Endothelial cell of umbilical vein (primary cell): ENCODE measurements at regions not wholly inside any gene's neighbourhood (a gene's known extent, or its start where the extent isn't known, plus 50 kb on each side); places are given as distances from the start of the nearest gene placed in this dataset.
A peak's percentile ranks its signal among the peaks of the same experiment; 100 is the strongest.

Source experiments
- BruUV-seq: library from RNA; stranded (reverse); fragments of 400-500 nt; replicated peaks from 2 replicates; lab custom pipeline; 2021; lab: Mats Ljungman, UMichigan
- CTCF ChIA-PET: fragments of 300-600, 350-600 bp; sonication (Branson Sonifier 250); formaldehyde crosslinking; loops from one replicate; lab custom pipeline; 2021; ENCODE audit warnings: antibody characterized with exemption, inconsistent platforms; lab: Charles Lee
- POLR2A ChIA-PET: fragments of 300-600, 350-600 bp; sonication (Branson Sonifier 250); formaldehyde crosslinking; loops from one replicate; lab custom pipeline; 2021; ENCODE audit warnings: antibody characterized with exemption, inconsistent platforms; lab: Charles Lee
- DNase-seq: peaks from one replicate; pipeline ENCODE4 v3.0.0-alpha.2; 2011; ENCODE audit warnings: low read depth, low spot score
- FAIRE-seq: peaks from 2 replicates; lab custom pipeline; 2011; peaks lifted over from hg19 to GRCh38; lab: Jason Lieb, UNC
- H2AFZ ChIP-seq: 2 replicates; pipeline ENCODE4 v1.6.0; 2012; ENCODE audit warnings: low read depth, low read length, control low read depth, inconsistent platforms
- H3K27ac ChIP-seq: 2 replicates; pipeline ENCODE4 v1.5.1; 2011; ENCODE audit warnings: low read depth, mild to moderate bottlenecking, control low read depth, low read length, moderate library complexity; ENCODE audit not compliant: insufficient read depth
- H3K27me3 ChIP-seq, 2 experiments: 2 replicates each; pipeline versions ENCODE4 v1.6.0 to v1.6.1; 2011; ENCODE audit warnings: low read length in 2 of 2, mixed read lengths in 1 of 2; ENCODE audit not compliant: control insufficient read depth in 2 of 2, insufficient read depth in 2 of 2
- H3K36me3 ChIP-seq, 2 experiments: 2 replicates in 1 of 2; 3 replicates in 1 of 2; pipeline ENCODE4 v1.5.1; 2011; ENCODE audit warnings: low read length in 2 of 2, mild to moderate bottlenecking in 1 of 2, moderate library complexity in 1 of 2; ENCODE audit not compliant: control insufficient read depth in 2 of 2, insufficient read depth in 2 of 2; ENCODE audit errors: extremely low read depth in 1 of 2
- H3K4me1 ChIP-seq: 3 replicates; pipeline ENCODE4 v1.5.1; 2011; ENCODE audit warnings: mild to moderate bottlenecking, low read length; ENCODE audit not compliant: control insufficient read depth, insufficient read depth; ENCODE audit errors: extremely low read depth
- H3K4me2 ChIP-seq: 2 replicates; pipeline ENCODE4 v1.6.1; 2011; ENCODE audit warnings: low read length, control low read depth, mixed read lengths; ENCODE audit not compliant: insufficient read depth
- H3K4me3 ChIP-seq, 3 experiments: fragments of 200-600 bp in 1 of 3; sonication (generic), shearing (Covaris generic) in 1 of 3; replicated peaks in 1 of 3; 2 replicates each; pipeline ENCODE4 v1.5.1; 2011 to 2016; ENCODE audit warnings: control low read depth in 3 of 3, low read length in 3 of 3, mild to moderate bottlenecking in 2 of 3, inconsistent platforms in 1 of 3, low read depth in 1 of 3, moderate library complexity in 1 of 3; ENCODE audit not compliant: insufficient read depth in 1 of 3
- H3K79me2 ChIP-seq: 2 replicates; pipeline ENCODE4 v1.6.0; 2012; ENCODE audit warnings: low read length, inconsistent platforms; ENCODE audit not compliant: control insufficient read depth, insufficient read depth
- H3K9ac ChIP-seq: replicated peaks from 2 replicates; pipeline ENCODE3; 2011; ENCODE audit warnings: low read length, control low read depth; ENCODE audit not compliant: insufficient read depth; ENCODE audit errors: extremely low read depth
- H3K9me1 ChIP-seq: replicated peaks from 3 replicates; pipeline ENCODE4 v1.6.0; 2011; ENCODE audit warnings: mild to moderate bottlenecking, low read length; ENCODE audit not compliant: control insufficient read depth, insufficient read depth; ENCODE audit errors: extremely low read depth
- H3K9me3 ChIP-seq: replicated peaks from 2 replicates; pipeline ENCODE4 v1.5.1; 2012; ENCODE audit warnings: low read length, inconsistent platforms; ENCODE audit not compliant: control insufficient read depth, insufficient read depth
- H4K20me1 ChIP-seq: replicated peaks from 2 replicates; pipeline ENCODE3; 2011; ENCODE audit warnings: mild to moderate bottlenecking, low read length; ENCODE audit not compliant: control insufficient read depth, insufficient read depth; ENCODE audit errors: extremely low read depth
- CTCF ChIP-seq, 2 donors: IDR thresholded peaks; 1 replicate in 1 of 2; 2 replicates in 1 of 2; pipeline ENCODE4 v1.5.1; 2011; ENCODE audit warnings: low read length in 2 of 2, mild to moderate bottlenecking in 2 of 2, moderate library complexity in 2 of 2, control low read depth in 1 of 2, inconsistent platforms in 1 of 2, low read depth in 1 of 2; ENCODE audit not compliant: insufficient read depth in 1 of 2; ENCODE audit errors: extremely low read depth in 1 of 2
- EZH2 ChIP-seq: IDR thresholded peaks from 2 replicates; pipeline ENCODE4 v1.6.1; 2012; ENCODE audit warnings: borderline replicate concordance, low read depth, mild to moderate bottlenecking, moderate library complexity, low read length, inconsistent platforms; ENCODE audit not compliant: severe bottlenecking
- FOS ChIP-seq: IDR thresholded peaks from 2 replicates; pipeline ENCODE4 v1.6.1; 2011; ENCODE audit warnings: mild to moderate bottlenecking, low read length, moderate library complexity, borderline replicate concordance; ENCODE audit not compliant: insufficient read depth
- GATA2 ChIP-seq: IDR thresholded peaks from 2 replicates; pipeline ENCODE4 v1.7.0; 2011; ENCODE audit warnings: low read depth, mild to moderate bottlenecking, moderate library complexity, mixed read lengths, low read length; ENCODE audit not compliant: insufficient read length, insufficient read depth
- JUN ChIP-seq: IDR thresholded peaks from 2 replicates; pipeline ENCODE4 v1.6.1; 2011; ENCODE audit warnings: borderline replicate concordance, low read depth; ENCODE audit not compliant: insufficient read length, insufficient read depth
- MAX ChIP-seq: IDR thresholded peaks from 2 replicates; pipeline ENCODE4 v1.6.1; 2011; ENCODE audit not compliant: insufficient read depth, insufficient read length
- MYC ChIP-seq: IDR thresholded peaks from one replicate; pipeline ENCODE4 v1.6.1; 2011; ENCODE audit warnings: mild to moderate bottlenecking, low read depth, low read length
- POLR2A ChIP-seq: IDR thresholded peaks from 2 replicates; pipeline ENCODE4 v1.6.1; 2012; ENCODE audit warnings: low read depth, mild to moderate bottlenecking, control low read depth, low read length
- POLR2AphosphoS5 ChIP-seq: IDR thresholded peaks from 2 replicates; pipeline ENCODE4 v1.6.1; 2012; ENCODE audit warnings: low read depth, mild to moderate bottlenecking, control low read depth, low read length, moderate library complexity; ENCODE audit not compliant: insufficient read depth
- dilution Hi-C: fragments of 300-500 bp; cut with MboI; formaldehyde crosslinking; loops from one replicate; pipeline ENCODE4 v1.15.0; 2019; ENCODE audit warnings: low sequenced_read_pairs; ENCODE audit not compliant: extremely low pct_ligation_motif_present
- intact Hi-C: fragments of 100-400 bp; cut with micrococcal nuclease; formaldehyde crosslinking; loops from one replicate; pipeline ENCODE4 v1.10.0; 2022

- no TSS peak for BruUV-seq
- H3K79me2 ChIP-seq: no peaks in the 10 kb centered on the region
- H3K9me1 ChIP-seq: no peaks in the 10 kb centered on the region
- FAIRE-seq (no peak), DNase-seq (peak; percentile 36)
- H3K27ac ChIP-seq: no peak overlapping the region
- CTCF ChIA-PET: interaction anchor here (0.7 to 1.0 kb wide), 2 partner anchors 10 to 402 kb away, joined by 3 to 4 read pairs; no protein-coding TSS in a partner anchor
- no peak overlapping the region for H3K4me2 ChIP-seq
- no peaks in the 10 kb centered on the region for H3K9me3 ChIP-seq
- H3K4me3 ChIP-seq: no peak overlapping the region
- no peaks in the 10 kb centered on the region for H3K36me3 ChIP-seq
- dilution Hi-C loops (no loop called here), intact Hi-C loops (no loop called here)
- no peaks in the 10 kb centered on the region for H3K27me3 ChIP-seq
- no peaks in the 10 kb centered on the region for H4K20me1 ChIP-seq
- POLR2A ChIA-PET: no interaction called here
- TF ChIP-seq MAX: no peak
- no peak for TF ChIP-seq GATA2
- no peak for TF ChIP-seq FOS
- no peak for TF ChIP-seq CTCF (IDR thresholded peaks at IDR 0.05; ENCODE audit: extremely low read depth in 1 of 2, insufficient read depth in 1 of 2, low read depth in 1 of 2, low read length in 2 of 2)
- TF ChIP-seq MYC: no peak
- TF ChIP-seq EZH2: no peak
- TF ChIP-seq JUN: no peak
- TF ChIP-seq POLR2AphosphoS5: no peak
- TF ChIP-seq POLR2A: no peak
- H2AFZ ChIP-seq: no peak overlapping the region
- H3K9ac ChIP-seq: no peak overlapping the region
- peaks cover 11% of the 10 kb centered on the region for H3K4me1 ChIP-seq
Observed at GRCh38 chr1:218665221-218665620, 320.1 kb downstream of the TGFB2 start.
